HL-60 (cell line): ENCODE measurements at regions not wholly inside any gene's neighbourhood (a gene's known extent, or its start where the extent isn't known, plus 50 kb on each side); places are given as distances from the start of the nearest gene placed in this dataset.

Source experiments
- DNase-seq, 2 experiments: peaks; one replicate each; pipeline ENCODE4 v3.0.0-alpha.2; 2010 to 2020; ENCODE audit warnings: low read depth in 1 of 2, low spot score in 1 of 2
- H3K27ac ChIP-seq: fragments of 250-450 bp; sonication (Bioruptor Pico); replicated peaks from 2 replicates; pipeline ENCODE4 v1.5.1; 2020; ENCODE audit warnings: mild to moderate bottlenecking, moderate library complexity
- H3K27me3 ChIP-seq: fragments of 250-450 bp; sonication (Bioruptor Pico); 2 replicates; pipeline ENCODE4 v1.5.1; 2021; ENCODE audit warnings: mild to moderate bottlenecking, moderate library complexity; ENCODE audit not compliant: insufficient read depth, poor library complexity, severe bottlenecking
- H3K4me3 ChIP-seq: replicated peaks from 2 replicates; pipeline ENCODE4 v1.5.1; 2011; ENCODE audit warnings: mild to moderate bottlenecking, control low read depth, low read length; ENCODE audit not compliant: insufficient read depth
- CTCF ChIP-seq: IDR thresholded peaks from one replicate; pipeline ENCODE4 v1.5.1; 2011; ENCODE audit warnings: low read length, control low read depth, inconsistent platforms; ENCODE audit not compliant: insufficient read depth
- GABPA ChIP-seq: IDR thresholded peaks from 2 replicates; pipeline ENCODE4 v1.6.1; 2012; ENCODE audit warnings: low read depth
- POLR2AphosphoS5 ChIP-seq: IDR thresholded peaks from 2 replicates; pipeline ENCODE4 v1.6.1; 2012; ENCODE audit warnings: low read depth
- REST ChIP-seq: IDR thresholded peaks from 2 replicates; pipeline ENCODE4 v1.6.1; 2012; ENCODE audit warnings: low read depth; ENCODE audit not compliant: insufficient replicate concordance
- SPI1 ChIP-seq: IDR thresholded peaks from 2 replicates; pipeline ENCODE4 v1.6.1; 2012; ENCODE audit warnings: low read depth, mild to moderate bottlenecking, borderline replicate concordance

GRCh38 chr7:33671531-33672262 lies 233.6 kb upstream of the BMPER start:
- DNase-seq, result no peak
- peaks cover 3% of the 10 kb centered on the region for H3K27me3 ChIP-seq
- no peak overlapping the region for H3K4me3 ChIP-seq
- no peak overlapping the region for H3K27ac ChIP-seq
- no peak for TF ChIP-seq POLR2AphosphoS5
- TF ChIP-seq REST, result no peak
- TF ChIP-seq CTCF, result no peak
- no peak for TF ChIP-seq SPI1
- TF ChIP-seq GABPA, result no peak

- no peak for DNase-seq
- no peak overlapping the region for H3K4me3 ChIP-seq
- TF ChIP-seq REST, result no peak
- TF ChIP-seq SPI1, result no peak
- TF ChIP-seq CTCF, result no peak
- TF ChIP-seq GABPA, result no peak
- no peak for TF ChIP-seq POLR2AphosphoS5
- peaks cover 3% of the 10 kb centered on the region for H3K27me3 ChIP-seq
- no peak overlapping the region for H3K27ac ChIP-seq
These were observed 232.2 kb upstream of the BMPER start for GRCh38 chr7:33673029-33673700.

GRCh38 chr7:33674804-33675411 lies 230.4 kb upstream of the BMPER start:
- Histone ChIP-seq H3K27me3 (peaks cover 3% of the 10 kb centered on the region), H3K27ac (no peak overlapping the region), H3K4me3 (no peak overlapping the region)
- no peak for DNase-seq
- TF ChIP-seq POLR2AphosphoS5, result no peak
- TF ChIP-seq CTCF, result no peak
- TF ChIP-seq SPI1, result no peak
- no peak for TF ChIP-seq GABPA
- no peak for TF ChIP-seq REST
